IPS DF 4.7 (cell line): ENCODE measurements at regions not wholly inside any gene's neighbourhood (a gene's known extent, or its start where the extent isn't known, plus 50 kb on each side); places are given as distances from the start of the nearest gene placed in this dataset.

Experiments
- DNase-seq: peaks from one replicate; pipeline ENCODE4 v3.0.0-alpha.2; 2013; ENCODE audit warnings: low spot score; ENCODE audit errors: extremely low read depth

GRCh38 chrX:22325096-22325495 lies 52.4 kb downstream of the CBLL2 start:
- DNase-seq: no peak

DNA sequence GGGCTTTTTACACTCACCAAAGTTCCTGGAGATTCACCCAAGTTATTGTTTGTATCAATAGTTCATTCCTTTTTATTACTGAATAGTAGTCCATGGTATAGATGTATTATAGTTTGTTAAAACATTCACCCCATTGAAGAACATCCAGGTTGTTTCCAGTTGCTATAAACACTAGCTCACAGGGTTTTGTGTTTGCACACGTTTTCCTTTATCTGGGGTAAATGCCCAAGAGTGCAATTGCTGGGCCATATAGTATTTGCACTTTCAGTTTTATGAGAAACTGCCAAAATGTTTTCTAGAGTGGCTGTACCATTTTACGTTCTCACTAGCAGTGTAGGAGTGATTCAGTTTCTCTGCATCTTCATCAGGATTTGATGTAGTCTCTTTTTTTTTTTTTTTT lies 57.1 kb downstream of the CBLL2 start:
- DNase-seq: no peak

- no peak for DNase-seq
Observed at GRCh38 chrX:22338740-22339139, 66.0 kb downstream of the CBLL2 start.

DNA sequence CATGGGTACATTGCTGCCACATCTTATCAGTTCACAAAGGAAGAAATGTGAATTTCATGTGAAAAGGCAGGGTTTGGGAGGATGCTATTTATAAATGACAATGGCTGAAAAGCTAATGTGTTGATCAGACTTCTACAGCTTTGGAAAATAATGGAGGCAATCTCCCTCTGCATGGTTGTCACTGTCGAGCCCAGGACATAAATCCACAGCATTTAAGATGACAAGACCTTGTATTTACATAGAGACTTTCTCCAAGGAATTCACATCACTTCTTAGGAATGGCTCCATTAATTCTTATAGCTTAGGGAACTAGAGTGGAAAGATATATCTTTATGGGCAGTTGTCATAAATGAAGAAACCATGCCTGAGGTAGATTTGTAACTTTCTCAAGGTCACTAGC lies 66.7 kb downstream of the CBLL2 start:
- DNase-seq: no peak

GRCh38 chrX:22340022-22340616 lies 67.4 kb downstream of the CBLL2 start:
- DNase-seq: no peak

DNA sequence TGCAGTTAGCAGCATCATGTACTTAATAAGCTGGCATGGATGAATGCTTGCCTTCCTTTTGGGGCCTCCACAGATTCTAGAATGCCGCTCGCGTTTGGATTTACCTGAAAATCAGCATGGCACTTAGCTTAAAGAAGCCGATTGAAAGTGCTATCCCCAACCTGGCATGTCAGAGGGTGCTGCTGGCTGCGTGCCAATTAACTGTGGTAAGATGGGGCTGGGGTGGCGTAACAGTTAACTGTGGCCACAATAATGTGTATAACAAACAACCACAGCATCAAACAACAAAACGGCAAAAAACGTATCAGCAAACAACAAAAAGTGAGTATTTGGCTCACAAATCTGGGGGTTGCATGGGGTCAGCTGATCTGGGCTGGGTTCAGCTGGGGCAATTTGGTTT lies 70.5 kb downstream of the CBLL2 start:
- DNase-seq: no peak

DNA sequence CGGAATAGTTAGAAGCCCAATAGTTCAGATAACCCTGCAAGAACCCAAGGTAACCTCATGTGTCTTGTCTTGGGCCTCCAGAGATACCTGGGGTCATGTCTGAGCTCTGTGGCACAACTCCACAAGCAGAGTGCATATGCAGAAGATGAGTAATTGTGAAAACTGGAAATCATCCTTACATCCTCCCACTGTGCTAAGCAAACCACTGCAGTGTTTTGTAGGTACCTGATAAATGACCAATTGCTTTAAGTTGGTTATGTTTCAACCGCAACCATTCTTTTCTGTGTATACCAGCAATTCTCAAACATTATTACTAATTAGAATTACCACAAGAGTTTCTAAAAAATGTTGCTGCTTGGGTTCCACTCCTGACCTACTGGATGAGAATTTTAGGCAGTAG lies 73.2 kb downstream of the CBLL2 start:
- DNase-seq: no peak

DNA sequence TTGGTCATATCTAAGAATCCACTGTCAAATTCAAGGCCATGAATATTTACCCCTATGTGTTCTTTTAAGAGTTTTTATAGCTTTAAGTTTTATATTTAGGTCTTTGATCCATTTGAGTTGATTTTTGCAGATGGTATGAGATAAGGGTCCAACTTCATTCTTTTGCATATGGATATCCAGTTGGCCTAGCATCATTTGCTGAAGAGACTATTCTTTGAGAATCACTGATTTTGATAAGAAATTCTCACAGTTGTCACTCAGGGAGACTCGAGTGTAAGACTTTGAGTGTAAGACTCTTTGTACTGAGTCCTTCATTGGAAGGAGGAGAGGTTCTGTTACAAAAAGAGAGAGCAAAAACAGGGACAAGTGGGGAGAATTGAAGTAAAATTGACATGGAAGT lies 74.8 kb downstream of the CBLL2 start:
- no peak for DNase-seq

GRCh38 chrX:22349116-22349515 lies 76.4 kb downstream of the CBLL2 start:
- no peak for DNase-seq

- no peak for DNase-seq
Observed at GRCh38 chrX:22351076-22351475, 78.4 kb downstream of the CBLL2 start.

DNA sequence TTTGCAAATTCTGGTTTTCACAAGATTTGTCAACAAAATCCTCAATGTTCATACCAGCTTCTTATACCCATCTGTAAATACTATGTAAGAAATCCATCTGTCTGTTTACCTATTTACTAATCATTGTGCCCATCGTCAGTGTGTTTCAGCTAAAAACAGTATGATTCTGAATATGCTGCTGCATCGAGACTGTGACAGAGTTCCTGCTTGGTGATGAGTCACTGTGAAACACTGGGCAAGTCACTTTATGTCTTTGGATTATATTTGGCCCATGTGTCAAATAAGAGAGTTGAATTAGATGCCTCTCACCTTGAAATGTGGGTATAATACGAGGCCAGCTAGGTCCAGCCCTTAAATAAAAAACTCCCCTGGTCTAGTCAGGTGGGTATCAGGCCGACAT lies 79.3 kb downstream of the CBLL2 start:
- no peak for DNase-seq

DNA sequence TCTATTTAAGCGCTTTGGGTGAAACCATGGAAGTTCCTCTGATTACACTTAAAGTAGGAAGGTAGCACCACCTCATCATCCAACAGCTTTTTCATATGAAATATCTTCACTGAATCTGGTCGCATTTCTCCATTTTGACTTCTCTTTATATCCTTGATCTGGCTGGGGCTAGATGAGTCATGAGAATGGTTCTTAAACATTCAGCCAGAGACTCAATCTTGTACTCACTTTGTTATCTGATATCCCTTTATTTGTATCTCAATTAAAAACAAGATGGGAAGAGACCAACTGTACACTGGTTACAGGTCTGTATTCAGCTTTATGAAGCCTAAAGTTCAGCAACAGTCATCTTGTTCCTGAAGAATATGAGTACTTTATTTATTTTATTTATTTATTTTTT lies 84.9 kb downstream of the CBLL2 start:
- DNase-seq: no peak

- DNase-seq: no peak
Observed at GRCh38 chrX:22360129-22360528, 87.4 kb downstream of the CBLL2 start.

DNA sequence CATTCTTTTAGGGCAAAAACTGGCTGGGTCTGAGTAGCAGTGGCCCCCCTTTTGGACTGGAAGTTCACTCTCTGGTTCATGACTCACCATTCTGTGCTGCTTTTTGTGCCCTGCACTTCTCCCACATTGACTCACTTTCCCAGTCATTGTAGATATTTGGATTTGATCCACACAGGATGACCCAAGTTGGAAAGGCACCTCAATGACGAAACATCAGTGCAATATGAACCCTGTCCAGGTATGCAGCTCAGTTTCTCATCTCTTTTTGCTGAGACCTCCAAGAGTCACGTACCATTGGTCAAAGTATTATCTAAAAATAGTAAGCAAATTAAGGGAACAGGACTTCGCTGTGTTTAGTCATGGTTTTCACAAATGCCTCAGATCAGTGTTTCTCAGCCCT lies 92.7 kb downstream of the CBLL2 start:
- DNase-seq: no peak

GRCh38 chrX:22366166-22366702 lies 93.5 kb downstream of the CBLL2 start:
- no peak for DNase-seq

DNA sequence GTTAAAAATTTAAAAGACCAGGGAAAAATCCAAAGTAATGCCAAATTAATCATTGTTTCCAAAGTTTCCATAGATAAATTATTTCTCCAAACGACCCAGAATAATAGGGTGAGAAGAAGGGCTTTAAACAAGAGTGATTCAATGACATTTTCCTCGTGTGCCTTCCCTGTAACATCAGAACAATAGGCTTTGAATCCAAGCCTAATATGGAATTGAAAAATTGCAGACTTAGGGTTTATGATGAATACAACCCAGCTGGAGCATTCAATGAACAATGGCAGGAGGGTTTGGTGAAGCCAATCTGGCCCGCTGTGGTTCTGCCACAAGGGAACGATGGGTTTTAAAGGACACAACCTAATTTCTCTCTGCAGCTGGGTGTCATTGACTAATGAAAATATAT lies 94.2 kb downstream of the CBLL2 start:
- no peak for DNase-seq

DNA sequence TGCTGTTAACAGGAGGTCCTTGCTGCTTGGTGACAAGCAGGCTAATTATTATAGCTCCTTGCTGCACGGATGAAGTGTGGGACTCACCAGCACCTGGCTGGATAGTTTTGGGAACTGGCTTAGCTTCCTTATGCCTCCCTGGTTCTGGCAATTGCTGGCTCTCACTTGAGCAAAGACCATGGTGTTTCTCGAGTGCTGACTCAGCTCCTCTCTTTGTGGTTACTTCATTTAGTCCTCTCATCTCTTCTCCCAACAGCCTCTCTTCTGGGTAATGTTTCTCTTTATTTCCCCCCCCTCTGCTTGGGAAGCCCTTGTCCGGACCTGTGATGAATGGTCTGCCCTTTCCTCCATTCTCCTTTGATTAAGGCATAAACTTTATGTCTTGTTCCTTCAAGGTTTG lies 100.4 kb downstream of the CBLL2 start:
- no peak for DNase-seq

- DNase-seq: no peak
Observed at GRCh38 chrX:22373766-22374165, 101.1 kb downstream of the CBLL2 start.

DNA sequence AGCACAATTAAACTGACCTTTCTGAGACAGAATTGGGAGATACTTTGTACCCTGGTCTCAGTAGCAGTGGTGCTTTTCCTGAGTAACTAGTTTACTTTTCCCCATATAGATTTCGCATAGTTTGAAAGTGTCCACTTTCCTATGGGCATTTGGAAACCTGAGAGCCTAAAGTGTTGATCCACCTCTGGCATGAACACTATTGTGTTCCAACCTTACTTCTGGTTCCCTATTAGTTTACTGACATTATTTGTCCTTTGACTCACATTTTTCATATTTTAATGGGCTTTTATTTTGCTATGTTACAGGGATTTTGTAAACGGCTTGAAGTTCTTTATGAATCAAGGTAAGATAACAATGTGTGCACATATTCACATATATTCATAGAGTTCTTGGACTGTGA lies 103.7 kb downstream of the CBLL2 start:
- DNase-seq: no peak

GRCh38 chrX:22378296-22378695 lies 105.6 kb downstream of the CBLL2 start:
- DNase-seq: no peak

- no peak for DNase-seq
Observed at GRCh38 chrX:22383988-22384387, 111.3 kb downstream of the CBLL2 start.

DNA sequence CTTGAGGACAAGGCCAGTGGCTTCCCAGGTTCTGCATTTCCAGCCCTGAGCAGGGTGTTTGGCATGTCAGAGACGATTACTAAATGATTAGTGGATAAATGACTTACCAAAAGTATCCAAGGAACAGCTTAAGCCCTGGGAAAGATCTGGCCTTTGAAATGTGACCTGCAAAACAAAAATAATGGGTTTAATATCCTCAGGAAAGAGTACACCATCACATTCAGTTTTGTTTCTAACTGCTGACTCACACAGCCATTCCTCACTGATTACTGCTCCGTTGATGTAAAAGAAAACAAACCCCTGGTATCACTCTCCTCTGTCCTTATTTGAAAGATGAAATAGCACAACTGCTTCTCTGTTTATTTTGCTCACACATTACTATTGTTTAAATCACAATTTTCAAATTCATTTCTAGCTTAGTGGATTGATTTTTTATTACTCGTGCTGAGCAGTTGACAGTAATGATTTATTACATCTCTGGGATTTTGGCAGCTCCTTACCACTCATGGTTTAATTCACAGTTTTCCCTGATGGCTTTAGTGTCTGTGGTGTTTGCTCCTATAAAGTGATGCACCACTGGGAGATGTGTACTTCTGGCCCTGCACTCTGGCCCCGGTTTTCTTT lies 117.0 kb downstream of the CBLL2 start:
- DNase-seq: no peak
